OCI-LY7 (cell line): ENCODE measurements at regions not wholly inside any gene's neighbourhood (a gene's known extent, or its start where the extent isn't known, plus 50 kb on each side); places are given as distances from the start of the nearest gene placed in this dataset.

Experiments
- CTCF ChIP-seq: fragments of 200-600 bp; sonication (generic); conservative IDR thresholded peaks from 2 replicates; pipeline ENCODE4 v1.5.1; 2014; ENCODE audit warnings: mild to moderate bottlenecking, antibody characterized with exemption, low read length, moderate library complexity, mixed read lengths
- EZH2phosphoT487 ChIP-seq: fragments of 200-600 bp; sonication (generic); IDR thresholded peaks from 2 replicates; pipeline ENCODE4 v1.6.1; 2018; ENCODE audit warnings: low read depth, borderline replicate concordance, mild to moderate bottlenecking, mixed run types, antibody characterized with exemption, low read length, moderate library complexity, mixed read lengths

- TF ChIP-seq CTCF = no peak
- TF ChIP-seq EZH2phosphoT487 = no peak
Measured at GRCh38 chr6:43942616-43943015, 172.6 kb downstream of the VEGFA start.
